Stimulated activated CD8-positive, alpha-beta memory T cell treated with anti-CD3 and anti-CD28 coated beads, Interleukin-4, amount 100 ng/mL, for 1 hour (primary cell): ENCODE measurements at regions not wholly inside any gene's neighbourhood (a gene's known extent, or its start where the extent isn't known, plus 50 kb on each side); places are given as distances from the start of the nearest gene placed in this dataset.

Experiments used
- DNase-seq, 2 donors: peaks; one replicate each; pipeline ENCODE4 v3.0.0-alpha.2; 2020; ENCODE audit warnings: low read depth in 2 of 2, low spot score in 1 of 2

DNA sequence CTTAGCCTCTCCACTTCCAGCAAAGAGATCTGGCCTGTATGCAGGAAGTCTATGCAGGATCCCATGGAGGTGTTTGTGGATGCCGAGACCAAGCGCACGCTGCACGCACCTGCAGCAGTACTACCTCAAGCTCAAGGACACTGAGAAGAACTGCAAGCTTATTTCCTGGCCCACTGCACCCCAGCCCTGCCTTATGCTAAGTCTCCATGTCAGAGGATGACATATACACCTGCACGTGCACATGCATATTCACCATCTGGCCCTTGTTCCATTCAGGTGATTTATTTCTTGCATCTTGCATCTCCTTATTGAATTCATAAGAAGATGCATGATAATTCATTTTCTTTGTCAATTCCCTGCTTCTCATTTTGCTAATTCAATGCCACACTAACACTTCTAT is 472.8 kb upstream of the SGCG start:
- no peak for DNase-seq

DNA sequence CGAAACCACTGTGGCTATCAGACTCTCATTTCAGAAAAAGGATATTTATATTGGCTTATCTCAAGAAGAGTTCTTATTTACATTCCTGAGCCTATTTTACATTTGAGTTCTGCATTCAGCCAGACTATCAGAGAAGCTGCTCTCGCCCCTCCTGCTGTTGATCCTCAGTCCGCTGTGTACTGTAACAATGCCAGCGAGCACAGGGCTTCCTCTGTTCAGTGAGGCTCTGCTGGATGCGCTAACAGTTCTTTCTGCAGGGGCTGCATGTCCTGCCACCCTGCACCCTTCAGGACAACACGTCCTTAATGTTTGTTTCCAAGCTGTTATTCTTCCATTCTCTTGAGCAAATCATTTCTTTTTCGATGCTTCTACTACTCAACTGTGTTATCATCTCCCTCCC is 463.7 kb upstream of the SGCG start:
- no peak for DNase-seq

DNA sequence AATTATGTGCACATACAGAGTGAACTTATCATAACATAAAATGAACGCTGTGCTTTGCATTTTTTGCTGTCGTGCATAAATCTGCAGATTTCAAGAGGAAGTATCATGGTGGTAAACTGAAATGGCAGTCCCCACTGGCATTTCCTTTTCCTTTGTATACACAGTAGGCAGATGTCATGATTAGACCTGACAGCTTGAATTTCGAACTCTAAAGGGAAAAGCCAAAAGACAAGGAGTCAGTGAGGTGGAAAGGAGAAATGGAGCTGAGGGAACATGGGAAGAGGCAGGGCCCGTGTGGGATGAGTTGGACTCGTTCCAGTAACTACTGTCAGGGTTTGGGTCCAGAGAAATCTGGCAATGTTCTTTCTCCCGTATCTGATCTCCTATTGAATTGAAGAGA is 454.1 kb upstream of the SGCG start:
- no peak for DNase-seq

DNA sequence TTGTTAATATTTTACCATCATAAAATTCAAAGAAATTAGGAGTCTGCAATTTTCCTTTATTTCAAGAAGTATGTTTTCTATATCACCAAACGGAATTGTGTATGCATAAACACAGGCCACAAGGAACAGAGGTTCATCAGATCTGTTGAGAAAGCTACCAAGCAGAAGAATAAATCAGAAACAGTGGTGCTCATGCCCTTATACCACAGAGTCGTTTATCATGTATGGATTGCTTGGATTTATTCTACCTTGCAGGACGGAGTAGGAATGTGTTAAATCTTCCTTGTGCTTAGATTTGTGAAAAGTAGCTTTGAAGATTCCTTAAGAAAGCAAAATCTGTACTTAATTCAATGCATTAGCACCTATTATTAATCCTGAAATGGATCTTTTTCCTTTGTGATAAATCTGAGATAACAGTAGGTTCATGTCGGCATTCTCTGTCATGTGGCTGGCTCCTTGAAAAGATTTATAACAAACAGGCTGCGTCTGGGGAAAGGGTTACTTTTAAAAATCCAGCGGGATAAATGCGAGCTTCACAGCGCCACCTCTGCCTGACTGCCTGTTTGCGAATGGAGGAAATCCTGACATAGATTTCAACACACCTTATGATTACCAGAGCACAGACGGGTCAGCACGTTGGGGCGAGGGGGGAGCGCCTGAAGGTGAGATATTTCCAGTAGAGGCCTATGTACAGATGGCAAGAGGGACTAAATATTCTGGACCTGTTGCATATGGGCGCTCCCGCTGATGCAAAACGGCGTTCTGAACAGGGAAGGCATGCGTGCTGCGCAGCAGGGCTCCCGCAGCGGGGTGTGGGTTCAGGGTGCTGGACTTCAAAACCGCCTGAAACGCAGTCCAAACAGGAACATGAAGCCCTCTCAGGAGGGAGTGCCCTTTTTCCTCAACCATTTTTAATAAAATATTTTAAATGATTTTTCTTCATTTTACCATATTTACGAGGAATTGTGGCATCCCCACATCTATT is 445.5 kb upstream of the SGCG start:
- DNase-seq = no peak

DNA sequence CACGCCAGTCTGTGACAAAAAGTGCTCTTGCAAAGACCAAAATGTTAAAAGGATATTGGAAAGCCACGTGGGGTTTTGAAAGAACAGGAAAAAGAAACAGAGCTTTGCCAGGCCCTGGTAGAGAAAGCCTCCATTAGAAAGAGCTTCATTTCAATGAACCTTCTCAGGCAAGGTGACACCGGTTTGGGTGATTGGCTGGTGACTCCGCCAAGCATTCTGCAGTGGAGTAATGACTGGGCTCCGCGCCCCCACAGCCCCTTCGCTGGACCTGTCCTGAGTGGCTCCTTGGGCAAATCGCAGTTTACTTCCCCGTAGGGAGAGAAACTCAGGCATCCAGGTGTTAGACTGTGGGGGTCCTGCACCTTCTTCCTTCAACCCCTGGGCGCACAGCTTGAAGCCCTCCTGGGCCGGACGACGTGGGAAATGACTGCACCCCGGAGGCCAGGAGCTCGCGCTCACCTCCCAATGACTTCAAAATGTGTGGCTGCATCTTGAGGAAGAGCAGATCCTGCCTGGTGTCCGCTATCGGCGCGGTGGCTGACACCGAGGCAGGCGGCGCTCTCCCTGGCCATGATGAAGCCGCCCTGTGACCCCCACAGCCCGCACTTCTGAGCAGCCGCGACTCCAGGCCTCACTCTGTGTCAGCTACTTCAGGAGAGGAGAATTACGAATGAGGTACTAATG is 444.6 kb upstream of the SGCG start:
- no peak for DNase-seq

DNA sequence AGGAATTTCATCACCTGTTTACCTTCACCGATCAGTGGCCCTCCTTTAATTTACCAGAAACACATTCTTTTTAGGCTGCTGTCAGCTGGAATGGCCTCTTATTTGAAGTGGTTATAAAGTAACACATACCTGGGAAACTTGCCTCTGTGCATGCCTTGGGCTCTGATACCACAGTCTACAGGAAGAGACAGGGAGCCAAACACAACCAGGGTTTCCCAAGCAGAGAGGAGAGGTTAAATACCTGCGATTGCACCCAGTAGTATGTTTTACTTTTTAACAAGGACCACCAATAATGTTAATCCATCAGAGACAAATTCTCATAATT is 444.0 kb upstream of the SGCG start:
- no peak for DNase-seq

DNA sequence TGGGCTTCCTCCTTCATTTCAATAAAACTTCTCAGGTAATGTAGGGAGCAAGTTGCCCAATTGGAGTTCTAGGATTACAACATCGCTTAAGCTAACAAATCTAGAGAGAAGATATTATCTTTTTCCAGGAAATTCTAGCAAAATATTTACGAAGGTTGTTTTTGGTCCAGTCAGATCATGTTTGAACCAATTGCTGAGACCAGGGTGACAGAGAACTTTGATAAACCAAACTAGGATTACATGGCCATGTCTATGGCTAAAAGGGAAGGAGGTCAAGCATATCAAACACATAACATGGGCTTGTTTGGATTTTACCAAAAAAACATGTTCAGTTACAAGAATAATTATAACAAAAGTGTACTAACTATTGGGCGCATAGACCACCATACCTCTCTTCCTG is 442.4 kb upstream of the SGCG start:
- no peak for DNase-seq

DNA sequence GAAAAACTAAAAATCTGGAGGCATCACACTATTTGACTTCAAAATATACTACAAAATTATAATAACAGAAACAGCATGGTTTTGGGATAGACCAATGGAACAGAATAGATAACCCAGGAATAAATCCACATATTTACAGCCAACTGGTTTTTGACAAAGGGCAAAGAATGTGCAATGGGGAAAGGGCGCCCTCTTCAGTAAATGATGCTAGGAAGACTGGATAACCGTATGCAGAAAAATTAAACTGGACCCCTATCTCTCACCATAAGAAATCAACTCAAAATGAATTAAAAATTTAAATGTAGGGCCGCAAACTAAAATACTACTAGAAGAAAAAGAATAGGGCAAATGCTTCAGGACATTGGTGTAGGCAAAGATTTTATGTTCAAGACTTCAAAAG is 440.5 kb upstream of the SGCG start:
- no peak for DNase-seq

DNA sequence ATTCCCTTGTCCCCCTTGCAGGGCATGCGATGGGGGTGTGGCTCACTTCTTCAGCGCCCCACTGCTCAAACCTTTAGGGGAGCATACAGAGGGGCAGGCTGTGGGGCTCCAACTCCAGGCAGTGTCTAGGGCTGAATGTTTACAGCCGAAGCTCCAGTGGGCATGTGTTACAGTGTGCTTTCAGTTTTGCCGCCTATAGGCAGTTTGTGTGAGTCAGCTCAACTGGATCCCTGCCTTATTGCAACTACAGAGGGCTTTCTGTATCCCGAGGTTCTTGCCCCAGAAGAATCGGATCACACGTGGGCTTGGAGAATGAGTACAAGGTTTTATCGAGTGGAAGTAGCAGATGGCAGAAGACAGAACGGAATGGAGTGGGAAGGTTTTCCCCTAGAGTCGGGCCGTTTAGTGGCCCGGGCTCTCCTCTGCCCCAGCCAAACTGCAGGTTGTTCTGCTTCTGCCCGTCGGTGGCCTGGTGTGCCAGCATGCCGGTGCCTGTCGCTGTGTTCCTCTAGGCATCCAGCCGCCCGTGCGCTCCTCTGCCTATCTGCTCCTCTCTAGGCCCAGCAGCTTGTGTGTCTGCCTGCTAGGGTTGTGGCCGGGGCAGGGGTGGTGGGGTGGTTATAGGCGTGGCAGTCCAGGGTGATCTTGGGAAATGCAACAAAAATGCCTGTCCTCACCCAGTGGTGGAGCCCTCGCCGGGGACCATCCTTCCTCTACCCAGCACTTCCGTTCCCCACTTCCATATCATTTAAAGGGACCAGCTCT is 435.9 kb upstream of the SGCG start:
- DNase-seq = no peak

DNA sequence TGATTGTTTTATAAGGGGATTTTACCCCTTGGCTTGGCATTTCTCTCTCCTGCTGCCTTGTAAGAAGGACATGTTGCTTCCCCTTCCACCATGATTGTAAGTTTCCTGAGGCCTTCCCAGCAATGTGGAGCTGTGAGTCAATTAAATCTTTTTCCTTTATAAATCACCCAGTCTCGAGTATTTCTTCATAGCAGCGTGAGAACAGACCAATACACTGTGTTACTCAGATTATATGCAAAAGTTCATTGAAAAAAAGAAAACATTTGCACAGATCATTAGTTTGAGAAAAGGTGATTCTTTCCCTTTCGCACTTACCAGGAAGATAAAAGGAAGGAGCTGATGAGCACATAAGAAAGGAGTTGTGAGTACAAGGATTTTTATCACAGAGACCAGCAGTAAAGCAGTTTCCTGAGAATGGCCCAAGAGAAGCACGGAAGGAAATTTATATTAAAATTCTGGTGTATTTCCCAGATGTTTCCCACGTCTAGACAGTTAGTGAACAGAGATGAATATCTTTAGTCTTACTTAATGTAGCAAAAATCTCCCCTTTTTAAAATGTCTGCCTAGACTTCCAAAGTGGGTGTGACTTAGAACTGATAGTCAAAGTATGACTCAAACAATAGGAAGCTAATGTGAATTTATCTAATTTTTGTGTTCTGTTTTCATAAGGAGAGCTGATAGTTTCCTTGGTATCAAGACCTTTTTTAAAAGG is 431.8 kb upstream of the SGCG start:
- no peak for DNase-seq

DNA sequence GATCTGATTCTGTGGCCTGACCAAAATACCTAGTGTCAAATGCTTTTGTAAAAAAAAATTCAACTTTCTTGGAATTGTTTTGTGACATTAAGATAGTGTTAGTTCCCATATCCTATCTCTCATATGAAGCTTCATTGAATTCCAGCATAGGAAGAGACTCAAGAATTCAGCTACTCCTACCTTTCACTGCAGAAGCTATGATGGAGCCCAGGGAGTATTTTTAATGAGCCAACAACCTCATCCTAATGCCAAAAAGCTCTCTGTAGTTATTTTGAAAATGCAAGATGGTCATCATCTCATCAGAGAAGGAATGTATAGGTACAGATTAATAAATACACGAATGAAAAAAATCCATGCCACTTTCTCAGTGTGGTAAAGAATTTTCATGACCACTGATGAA is 431.2 kb upstream of the SGCG start:
- no peak for DNase-seq

DNA sequence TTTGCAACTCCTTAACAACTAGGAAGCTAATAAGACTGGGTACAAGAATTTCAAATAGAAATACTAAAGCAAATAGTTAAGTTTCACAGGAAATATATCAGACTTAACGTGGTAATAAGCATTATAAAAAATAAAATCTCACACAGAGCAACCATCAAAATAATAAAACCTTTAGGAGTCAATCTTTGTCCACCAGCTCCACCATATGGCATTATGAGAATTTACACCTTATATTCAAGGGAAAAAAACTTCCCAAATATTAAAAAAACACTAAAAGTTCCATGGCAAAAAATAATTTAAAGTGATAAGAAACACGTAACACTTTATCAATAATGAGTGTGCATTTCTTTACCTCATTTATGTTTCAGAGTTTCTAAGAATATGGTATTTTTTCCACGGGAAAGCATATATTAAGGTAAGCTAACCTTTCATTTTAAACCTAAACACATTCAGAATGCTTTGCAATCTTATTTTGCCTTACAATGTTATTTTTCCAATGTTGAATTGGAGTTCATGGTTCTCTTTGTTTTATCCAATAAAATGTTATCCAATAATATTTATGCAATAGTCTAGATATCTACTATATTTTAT is 423.2 kb upstream of the SGCG start:
- DNase-seq = no peak

DNA sequence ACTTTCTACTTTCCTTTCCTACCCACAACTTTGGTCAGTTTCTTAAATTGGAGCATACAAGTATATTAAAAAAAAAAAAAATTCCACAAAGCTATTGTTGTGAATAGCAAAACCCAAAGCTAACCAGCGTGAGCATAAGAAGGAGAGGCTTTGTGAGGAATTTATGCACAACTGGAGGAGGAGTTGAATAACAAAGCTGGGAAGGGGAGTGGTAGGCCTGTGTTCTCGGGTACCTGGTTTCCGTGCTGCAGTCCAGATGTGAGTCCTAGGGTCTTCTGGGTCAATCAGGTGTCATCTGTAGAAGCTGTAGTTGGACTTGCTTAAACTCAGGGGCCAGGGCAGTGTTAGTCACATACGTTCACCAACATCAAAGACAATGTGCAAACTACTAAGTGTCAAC is 422.5 kb upstream of the SGCG start:
- no peak for DNase-seq

DNA sequence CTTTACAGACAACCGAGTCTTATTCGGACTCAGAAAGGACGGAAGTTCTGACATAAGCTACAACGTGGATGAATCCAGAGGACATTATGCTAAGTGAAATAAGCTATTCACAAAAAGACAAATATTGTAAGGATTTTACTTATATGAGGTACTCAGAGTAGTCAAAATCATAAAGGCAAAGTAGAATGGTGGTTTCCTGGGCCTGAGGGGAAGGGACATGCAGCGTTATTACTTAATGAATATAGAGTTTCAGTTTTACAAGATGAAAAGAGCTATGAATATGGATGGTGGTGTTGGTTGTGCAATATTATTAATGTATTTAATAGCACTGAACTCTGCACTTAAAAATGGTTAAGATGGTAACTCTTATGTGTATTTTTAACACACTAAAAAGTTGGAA is 419.1 kb upstream of the SGCG start:
- no peak for DNase-seq

DNA sequence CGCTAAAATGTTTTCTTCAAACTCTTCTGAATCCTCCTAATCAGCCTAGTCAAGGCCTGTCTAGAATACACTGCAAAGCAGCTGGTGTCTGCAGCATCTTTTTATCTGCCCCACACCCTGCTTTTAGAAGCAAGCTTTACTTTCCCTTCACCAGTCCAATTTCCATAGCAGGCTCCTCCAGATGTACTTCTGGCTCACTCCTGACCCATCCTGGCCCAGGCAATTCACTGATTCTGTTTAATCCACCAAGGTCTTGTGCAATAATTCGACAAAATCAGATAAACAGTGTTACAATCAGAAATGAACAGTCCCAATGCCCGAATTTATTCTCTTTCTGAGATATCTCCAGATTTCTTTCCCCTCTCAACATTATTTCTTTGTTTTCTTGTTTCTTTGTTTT is 415.2 kb upstream of the SGCG start:
- DNase-seq = no peak

DNA sequence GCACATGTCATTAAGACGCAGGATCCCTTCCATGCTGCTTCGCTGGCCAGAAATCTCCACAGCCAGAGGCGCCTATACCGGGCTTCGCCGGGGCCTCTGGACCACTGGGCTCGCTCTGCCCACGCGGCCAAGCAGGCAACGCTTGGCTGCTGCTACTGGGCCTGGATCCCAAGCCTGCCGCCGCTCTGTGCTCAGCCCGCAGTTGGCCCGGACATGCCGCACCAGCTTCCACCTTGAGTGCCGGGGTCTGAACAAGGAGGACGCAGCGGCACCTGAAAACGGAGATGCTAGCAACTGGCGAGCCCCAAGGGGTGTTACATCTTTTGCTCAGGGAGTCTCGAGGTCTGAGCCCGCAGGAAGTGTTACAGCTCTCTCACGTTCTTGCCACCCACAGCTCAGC is 409.9 kb upstream of the SGCG start:
- DNase-seq = no peak

DNA sequence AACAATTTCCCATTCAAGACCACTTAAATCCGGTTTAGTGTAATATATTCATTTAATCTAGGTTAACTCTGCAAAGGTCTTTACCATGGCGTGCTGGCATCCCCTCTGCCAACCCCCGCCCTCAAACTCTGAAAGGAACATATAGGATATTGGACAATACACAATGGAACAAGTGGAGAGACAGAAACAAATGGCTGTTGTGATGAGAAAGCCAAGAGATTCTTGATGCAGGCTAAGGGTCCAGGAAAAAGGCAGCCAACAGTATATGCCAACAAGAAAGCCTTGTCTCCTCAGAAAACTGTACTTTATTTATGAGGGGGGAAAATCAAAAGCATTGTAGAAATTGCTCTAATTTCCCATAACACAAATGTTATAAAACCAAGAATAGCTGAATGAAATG is 407.3 kb upstream of the SGCG start:
- no peak for DNase-seq

DNA sequence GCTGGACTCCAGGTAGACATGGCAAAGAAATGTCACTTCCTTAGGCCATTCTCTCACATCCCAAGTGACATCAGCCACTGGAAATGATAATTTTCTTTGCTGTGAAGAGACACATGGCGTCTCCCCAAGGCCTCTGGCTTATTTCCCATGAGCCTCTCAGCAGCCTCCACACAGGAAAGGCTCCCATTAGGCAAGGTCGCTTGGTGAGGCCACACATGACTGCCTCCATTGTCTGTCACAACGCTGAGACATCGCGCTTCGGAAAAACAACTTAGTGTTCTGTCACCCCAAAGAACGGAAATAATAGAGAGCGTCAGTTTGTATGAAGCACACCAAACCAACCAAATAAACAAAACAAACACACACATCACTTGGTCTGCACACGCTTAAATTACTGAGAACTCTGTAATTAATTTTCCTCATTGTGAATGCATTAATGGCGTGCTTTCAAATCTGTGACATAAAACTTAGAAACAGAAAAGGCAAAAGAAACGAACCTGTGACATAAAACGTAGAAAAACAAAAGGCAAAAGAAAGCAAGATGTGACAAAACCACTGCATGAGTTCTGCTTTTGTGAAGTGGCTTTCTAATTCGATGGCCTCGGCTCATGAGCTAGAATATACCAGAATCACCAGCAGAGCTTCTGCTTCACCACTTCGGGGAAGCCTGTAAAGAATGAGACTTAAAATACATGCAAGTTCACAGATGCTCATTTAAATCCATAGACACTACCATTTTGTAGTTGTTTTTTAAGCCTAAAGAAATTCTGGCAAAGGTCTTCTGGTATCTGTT is 404.2 kb upstream of the SGCG start:
- no peak for DNase-seq

DNA sequence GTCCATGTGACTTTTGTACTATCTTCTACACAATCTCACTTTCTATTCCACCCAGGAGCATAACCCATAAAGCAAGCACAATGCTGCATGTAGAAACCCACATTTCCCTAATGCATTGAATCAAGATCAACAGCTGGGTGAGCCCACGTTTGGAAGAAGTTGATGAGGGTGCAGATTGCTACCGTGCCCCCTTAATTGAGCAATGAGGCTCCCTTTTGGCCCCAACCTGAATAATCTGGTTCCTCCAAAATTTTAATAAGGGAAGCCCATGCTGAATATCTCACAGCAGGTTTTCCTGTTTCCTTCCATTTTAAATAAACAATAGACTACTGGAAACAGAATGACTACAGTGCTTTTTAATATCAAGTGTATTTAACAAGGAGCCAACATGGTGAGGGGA is 403.6 kb upstream of the SGCG start:
- no peak for DNase-seq

DNA sequence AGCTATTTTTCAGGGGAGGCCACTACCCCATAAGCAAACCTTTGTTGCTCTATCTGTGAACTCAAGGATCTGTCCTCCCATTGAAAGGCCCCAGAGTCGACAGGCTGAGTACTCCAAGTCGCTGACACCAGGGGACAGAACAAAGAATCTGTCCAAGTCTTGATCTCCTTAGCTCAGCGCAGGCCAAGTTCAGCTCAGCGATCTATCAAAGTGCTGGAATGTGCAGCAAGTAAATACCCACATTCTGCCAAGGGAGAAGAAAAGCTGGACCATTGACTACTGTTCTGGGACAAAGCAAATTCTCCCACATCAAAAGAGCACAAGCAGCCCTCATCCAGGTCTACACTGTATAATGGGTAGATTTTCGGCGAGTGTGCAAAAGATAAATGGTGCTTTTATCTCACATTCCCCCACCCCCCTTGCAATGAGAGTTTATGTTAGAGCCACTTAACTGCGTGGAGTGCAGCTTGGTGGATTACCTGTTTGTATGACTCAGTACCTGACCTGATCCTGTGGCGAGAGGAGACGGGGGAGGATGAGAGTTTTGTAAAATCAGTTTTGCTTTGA is 391.7 kb upstream of the SGCG start:
- no peak for DNase-seq
